ENCODE measurements at regions not wholly inside any gene's neighbourhood (a gene's known extent, or its start where the extent isn't known, plus 50 kb on each side); places are given as distances from the start of the nearest gene placed in this dataset.

GRCh38 chr5:173720286-173720952 lies 104.0 kb upstream of the BOD1 start:
- no peaks in the 10 kb centered on the region for H3K27me3 Mint-ChIP-seq (ENCODE audit: low read depth)
- Histone ChIP-seq H3K23ac (ENCODE audit: insufficient read length, low read depth, low read length) (no peak overlapping the region), H3K4me2 (ENCODE audit: insufficient read depth, insufficient read length, low read length) (no peak overlapping the region)

More at GRCh38 chr5:173720286-173720952, 104.0 kb upstream of the BOD1 start:
- H3K9ac ChIP-seq (ENCODE audit: extremely low read depth, insufficient read length, low read length): no peak overlapping the region
- Mint-ChIP-seq H3K36me3 (ENCODE audit: insufficient read depth in 1 of 3, low read depth in 3 of 3) (peaks cover under 1 to 14% (median 10%) of the 10 kb centered on the region in 3 experiments; a peak in 6 of 7 replicates), H3K27ac (no peak overlapping the region), H3K4me1 (peaks cover 31 to 36% of the 10 kb centered on the region in 2 experiments), H3K4me3 (no peak overlapping the region), H3K9me3 (peaks cover under 1 to 1% of the 10 kb centered on the region in 2 experiments; a peak in 2 of 5 replicates)
- no peak overlapping the region for H3K4ac ChIP-seq (ENCODE audit: low read depth, low read length)
- H3T11ph ChIP-seq (ENCODE audit: low read length): no peak overlapping the region
- no CpG with 5 or more reads among the region's 8 CpGs for WGBS (ENCODE audit: extremely low coverage, insufficient read length, low lambda C conversion rate)
- no peaks in the 10 kb centered on the region for H3K27me3 ChIP-seq (ENCODE audit: insufficient read depth, low read length)
- no peaks in the 10 kb centered on the region for H3K79me1 ChIP-seq (ENCODE audit: insufficient read depth, low read depth, low read length, poor library complexity, severe bottlenecking)
- no peak overlapping the region for H2BK20ac ChIP-seq (ENCODE audit: low read depth, low read length, poor library complexity, severe bottlenecking)
- H4K5ac ChIP-seq (ENCODE audit: insufficient read length, low read depth, low read length): no peak overlapping the region
- H3K79me2 ChIP-seq (ENCODE audit: insufficient read depth, low read length): no peaks in the 10 kb centered on the region
- H4K20me1 ChIP-seq (ENCODE audit: control insufficient read depth, insufficient read depth, insufficient read length): no peaks in the 10 kb centered on the region
- TF ChIP-seq CTCF (conservative IDR thresholded peaks at IDR 0.05): no peak
- H3K14ac ChIP-seq (ENCODE audit: insufficient read depth, low read length): 0 out of 2 replicates have a peak overlapping the region, but pooled peaks have one; percentile 31
- H2BK120ac ChIP-seq (ENCODE audit: low read depth, low read length, poor library complexity, severe bottlenecking): no peak overlapping the region
- no peak for DNase-seq
- no peak overlapping the region for H4K91ac ChIP-seq (ENCODE audit: insufficient read length, low read depth, low read length)
- H3K4me1 ChIP-seq (ENCODE audit: insufficient read depth, low read length): no peaks in the 10 kb centered on the region; the same call in 1 of the 2 replicates
- H2AFZ ChIP-seq (ENCODE audit: low read length): no peak overlapping the region
- no peak overlapping the region for H2AK5ac ChIP-seq (ENCODE audit: insufficient read length, low read length)
- H3K9me3 ChIP-seq (ENCODE audit: control insufficient read depth, low read depth, low read length): no peaks in the 10 kb centered on the region
- no peak overlapping the region for H2BK5ac ChIP-seq (ENCODE audit: insufficient read length, low read length)
- H3K23me2 ChIP-seq (ENCODE audit: insufficient read length, low read depth, low read length, poor library complexity, severe bottlenecking): no peaks in the 10 kb centered on the region
- no peak overlapping the region for H3K18ac ChIP-seq (ENCODE audit: insufficient read length, low read depth, low read length)
- no peak overlapping the region for H3K56ac ChIP-seq (ENCODE audit: insufficient read length, low read depth, low read length)
- H2BK15ac ChIP-seq (ENCODE audit: low read depth, low read length): no peak overlapping the region
- no peak overlapping the region for H2BK12ac ChIP-seq (ENCODE audit: insufficient read length, low read depth, low read length)
- H3K27ac ChIP-seq (ENCODE audit: insufficient read length, low read depth, low read length): no peak overlapping the region
- H4K8ac ChIP-seq (replicated peaks; ENCODE audit: insufficient read length, low read depth, low read length): no peak overlapping the region

Data from H9 (cell line).